Vagina (tissue), 2 donors: ENCODE measurements at regions not wholly inside any gene's neighbourhood (a gene's known extent, or its start where the extent isn't known, plus 50 kb on each side); places are given as distances from the start of the nearest gene placed in this dataset.

ENCODE experiments used
- CTCF ChIP-seq, 3 experiments: fragments of 450-650 bp in 2 of 3; fragments of 200-600 bp in 1 of 3; sonication (generic) in 1 of 3; IDR thresholded peaks; one replicate each; pipeline ENCODE4 v1.5.1; 2017 to 2019; ENCODE audit warnings: antibody characterized with exemption in 3 of 3, mild to moderate bottlenecking in 2 of 3, moderate library complexity in 2 of 3
- POLR2A ChIP-seq, 2 donors: fragments of 450-650 bp; IDR thresholded peaks; one replicate each; pipeline ENCODE4 v1.6.1; 2017; ENCODE audit warnings: antibody characterized with exemption in 2 of 2, mild to moderate bottlenecking in 2 of 2, moderate library complexity in 2 of 2
- POLR2AphosphoS5 ChIP-seq, 2 donors: sonication (generic); formaldehyde crosslinking; IDR thresholded peaks; one replicate each; pipeline ENCODE4 v1.9.0; 2017; ENCODE audit warnings: antibody characterized with exemption in 2 of 2, mild to moderate bottlenecking in 2 of 2, low read depth in 1 of 2; ENCODE audit not compliant: insufficient read depth in 1 of 2

- TF ChIP-seq CTCF (IDR thresholded peaks at IDR 0.05) = no peak
- no peak for TF ChIP-seq POLR2A (IDR thresholded peaks at IDR 0.05)
- no peak for TF ChIP-seq POLR2AphosphoS5 (IDR thresholded peaks at IDR 0.05; ENCODE audit: insufficient read depth in 1 of 2, low read depth in 1 of 2)
These were observed 152.3 kb downstream of the ALDH8A1 start for GRCh38 chr6:134797400-134798113.
